ENCODE measurements at regions not wholly inside any gene's neighbourhood (a gene's known extent, or its start where the extent isn't known, plus 50 kb on each side); places are given as distances from the start of the nearest gene placed in this dataset.

- TF ChIP-seq CTCF (IDR thresholded peaks at IDR 0.05; ENCODE audit: low read depth, low read length): no peak
- H3K4me3 ChIP-seq (ENCODE audit: low read depth, low read length): no peak overlapping the region
These were observed 205.4 kb upstream of the SEL1L start for GRCh38 chr14:81738946-81739659.

- no peak overlapping the region for H3K4me3 ChIP-seq (ENCODE audit: low read depth, low read length)
- no peak for TF ChIP-seq CTCF (IDR thresholded peaks at IDR 0.05; ENCODE audit: low read depth, low read length)
These were observed 210.0 kb upstream of the SEL1L start for GRCh38 chr14:81743605-81744004.

GRCh38 chr14:81751198-81751597 lies 217.5 kb upstream of the SEL1L start:
- TF ChIP-seq CTCF (IDR thresholded peaks at IDR 0.05; ENCODE audit: low read depth, low read length): no peak
- no peak overlapping the region for H3K4me3 ChIP-seq (ENCODE audit: low read depth, low read length)

- no peak for TF ChIP-seq CTCF (IDR thresholded peaks at IDR 0.05; ENCODE audit: low read depth, low read length)
- no peak overlapping the region for H3K4me3 ChIP-seq (ENCODE audit: low read depth, low read length)
These were observed 225.9 kb upstream of the SEL1L start for GRCh38 chr14:81759541-81759940.

GRCh38 chr14:81765651-81766275 lies 232.1 kb upstream of the SEL1L start:
- TF ChIP-seq CTCF (IDR thresholded peaks at IDR 0.05; ENCODE audit: low read depth, low read length): no peak
- H3K4me3 ChIP-seq (ENCODE audit: low read depth, low read length): no peak overlapping the region

- TF ChIP-seq CTCF (IDR thresholded peaks at IDR 0.05; ENCODE audit: low read depth, low read length): no peak
- H3K4me3 ChIP-seq (ENCODE audit: low read depth, low read length): no peak overlapping the region
These were observed 232.8 kb upstream of the SEL1L start for GRCh38 chr14:81766321-81766915.

Measured in WI38 (cell line).